Activated B cell treated with CpG ODN at 0.5 μM for 24 hours (primary cell): ENCODE measurements at regions not wholly inside any gene's neighbourhood (a gene's known extent, or its start where the extent isn't known, plus 50 kb on each side); places are given as distances from the start of the nearest gene placed in this dataset.

ENCODE experiments used
- ATAC-seq: fragments of 200-7000 bp; cut with Tn5 transposase; one replicate; pipeline ENCODE4 v1.10.0; 2021; ENCODE audit warnings: low read depth, mild to moderate bottlenecking, moderate library complexity
- CTCF ChIA-PET: fragments of 350-600 bp; sonication (Branson Sonifier 250); formaldehyde crosslinking; loops from one replicate; lab custom pipeline; 2021; ENCODE audit warnings: antibody characterized with exemption; lab: Charles Lee
- POLR2A ChIA-PET: fragments of 350-600 bp; sonication (Branson Sonifier 250); formaldehyde crosslinking; loops from one replicate; lab custom pipeline; 2021; ENCODE audit warnings: antibody characterized with exemption; lab: Charles Lee
- DNase-seq: peaks from one replicate; pipeline ENCODE4 v3.0.0; 2022
- H3K27ac Mint-ChIP-seq: one replicate; pipeline ENCODE4 v1.8.0; 2020; ENCODE audit warnings: mixed read lengths
- H3K27me3 Mint-ChIP-seq: one replicate; pipeline ENCODE4 v1.8.0; 2021; ENCODE audit warnings: mixed read lengths
- H3K36me3 Mint-ChIP-seq: one replicate; pipeline ENCODE4 v1.8.0; 2021; ENCODE audit warnings: low read depth, mixed read lengths
- H3K4me1 Mint-ChIP-seq: one replicate; pipeline ENCODE4 v1.8.0; 2021; ENCODE audit warnings: mixed read lengths
- H3K4me3 Mint-ChIP-seq: one replicate; pipeline ENCODE4 v1.8.0; 2020; ENCODE audit warnings: mild to moderate bottlenecking, mixed read lengths
- H3K9me3 Mint-ChIP-seq: one replicate; pipeline ENCODE4 v1.8.0; 2020; ENCODE audit warnings: mixed read lengths
- intact Hi-C: fragments of 100-400 bp; cut with micrococcal nuclease; formaldehyde crosslinking; loops from one replicate; pipeline ENCODE4 v1.15.1; 2024
- TF ChIP-seq, protein P1 (sequence below): fragments of 200-600 bp; IDR thresholded peaks from one replicate; pipeline ENCODE4 v1.8.0; 2022; ENCODE audit warnings: antibody characterized with exemption, mild to moderate bottlenecking

DNA sequence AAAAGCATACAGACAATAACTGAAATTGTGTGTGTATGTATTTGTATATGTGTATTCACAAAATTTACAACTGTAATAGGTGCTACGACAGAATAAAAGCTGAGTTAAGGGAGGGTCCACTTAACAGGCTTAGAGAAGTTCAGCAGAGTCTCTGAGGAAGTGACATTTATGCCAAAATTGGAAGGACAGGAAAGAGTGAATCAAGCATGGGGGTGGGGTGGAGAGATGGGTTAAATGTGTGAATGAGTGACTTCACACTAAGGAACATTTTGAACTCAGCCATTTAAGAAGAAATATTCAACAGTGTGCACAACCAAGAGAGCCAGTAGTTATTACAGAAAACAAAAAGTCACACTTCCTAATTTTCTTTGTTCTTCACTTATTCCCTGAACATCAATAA, 53.8 kb upstream of the RGS1 start:
- CTCF ChIA-PET: no interaction called here
- no peak for ATAC-seq

DNA sequence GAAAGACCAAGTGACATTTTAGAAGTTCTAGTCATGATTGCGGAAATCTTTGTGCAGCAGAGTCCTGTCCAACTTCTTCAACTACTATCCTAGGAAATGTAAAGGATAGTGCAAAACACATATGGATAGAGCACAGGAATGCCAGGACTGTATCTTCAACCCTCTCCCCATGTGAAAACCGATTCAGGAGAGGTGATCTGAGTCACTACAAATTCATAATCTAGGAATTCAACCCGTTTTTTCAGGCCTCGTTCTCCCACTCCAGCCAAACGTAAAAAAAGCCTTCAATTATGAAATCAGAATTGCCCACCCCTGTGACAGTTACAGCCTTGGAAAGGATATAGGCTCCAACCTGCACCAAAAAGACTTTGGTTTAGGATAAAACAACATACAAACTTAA, 52.9 kb upstream of the RGS1 start:
- ChIA-PET POLR2A (no interaction called here), CTCF (no interaction called here)
- Mint-ChIP-seq H3K4me1 (peaks cover 20% of the 10 kb centered on the region), H3K27me3 (no peaks in the 10 kb centered on the region), H3K4me3 (no peak overlapping the region), H3K27ac (no peak overlapping the region), H3K36me3 (no peaks in the 10 kb centered on the region), H3K9me3 (no peaks in the 10 kb centered on the region)
- DNase-seq: no peak
- TF ChIP-seq, protein P1, sequence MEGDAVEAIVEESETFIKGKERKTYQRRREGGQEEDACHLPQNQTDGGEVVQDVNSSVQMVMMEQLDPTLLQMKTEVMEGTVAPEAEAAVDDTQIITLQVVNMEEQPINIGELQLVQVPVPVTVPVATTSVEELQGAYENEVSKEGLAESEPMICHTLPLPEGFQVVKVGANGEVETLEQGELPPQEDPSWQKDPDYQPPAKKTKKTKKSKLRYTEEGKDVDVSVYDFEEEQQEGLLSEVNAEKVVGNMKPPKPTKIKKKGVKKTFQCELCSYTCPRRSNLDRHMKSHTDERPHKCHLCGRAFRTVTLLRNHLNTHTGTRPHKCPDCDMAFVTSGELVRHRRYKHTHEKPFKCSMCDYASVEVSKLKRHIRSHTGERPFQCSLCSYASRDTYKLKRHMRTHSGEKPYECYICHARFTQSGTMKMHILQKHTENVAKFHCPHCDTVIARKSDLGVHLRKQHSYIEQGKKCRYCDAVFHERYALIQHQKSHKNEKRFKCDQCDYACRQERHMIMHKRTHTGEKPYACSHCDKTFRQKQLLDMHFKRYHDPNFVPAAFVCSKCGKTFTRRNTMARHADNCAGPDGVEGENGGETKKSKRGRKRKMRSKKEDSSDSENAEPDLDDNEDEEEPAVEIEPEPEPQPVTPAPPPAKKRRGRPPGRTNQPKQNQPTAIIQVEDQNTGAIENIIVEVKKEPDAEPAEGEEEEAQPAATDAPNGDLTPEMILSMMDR: no peak
- intact Hi-C loops: loop anchor here (1.0 kb wide), 1 partner anchor 8 kb away; no protein-coding TSS in a partner anchor
- ATAC-seq: no peak

More for the DNA sequence above, 53.8 kb upstream of the RGS1 start:
- H3K27ac Mint-ChIP-seq: peak overlapping the region; percentile 1
- no peaks in the 10 kb centered on the region for H3K27me3 Mint-ChIP-seq
- no peak for DNase-seq
- intact Hi-C loops: loop anchor here (1.0 kb wide), 1 partner anchor 9 kb away; no protein-coding TSS in a partner anchor
- H3K9me3 Mint-ChIP-seq: no peaks in the 10 kb centered on the region
- TF ChIP-seq, protein P1: no peak
- H3K36me3 Mint-ChIP-seq: no peaks in the 10 kb centered on the region
- H3K4me1 Mint-ChIP-seq: peaks cover 29% of the 10 kb centered on the region
- H3K4me3 Mint-ChIP-seq: no peak overlapping the region
- POLR2A ChIA-PET: no interaction called here

DNA sequence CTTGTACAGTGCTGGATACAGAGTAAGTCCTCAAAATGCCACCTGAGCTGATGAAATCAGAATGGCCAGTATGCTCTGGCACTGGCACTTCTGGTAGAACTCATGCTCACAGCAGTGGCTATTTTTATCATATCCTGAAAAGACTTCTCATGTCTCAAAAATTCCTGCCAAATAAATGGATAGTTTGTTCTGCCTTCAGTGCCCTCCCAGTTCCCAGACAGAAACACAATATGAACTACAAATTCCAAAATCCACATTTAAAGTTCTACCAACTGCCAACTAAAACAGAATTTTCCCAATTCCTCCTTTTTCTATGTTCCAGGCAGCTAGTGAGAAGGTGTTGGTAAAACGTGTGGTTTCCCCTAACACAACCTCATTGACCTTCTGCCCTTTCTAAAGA, 51.4 kb upstream of the RGS1 start:
- Mint-ChIP-seq H3K9me3 (no peaks in the 10 kb centered on the region), H3K4me3 (no peak overlapping the region), H3K4me1 (peaks cover 16% of the 10 kb centered on the region), H3K27ac (no peak overlapping the region), H3K36me3 (no peaks in the 10 kb centered on the region), H3K27me3 (no peaks in the 10 kb centered on the region)
- DNase-seq: no peak
- ChIA-PET POLR2A (no interaction called here), CTCF (no interaction called here)
- TF ChIP-seq, protein P1: no peak
- intact Hi-C loops: no loop called here
- no peak for ATAC-seq
